Effector memory CD8-positive, alpha-beta T cell (primary cell): ENCODE measurements at regions not wholly inside any gene's neighbourhood (a gene's known extent, or its start where the extent isn't known, plus 50 kb on each side); places are given as distances from the start of the nearest gene placed in this dataset.
"Not testable (repeated sequence)": the region's sequence is repeated elsewhere in the genome, so short reads cannot be mapped to it uniquely, and the experiment has no call there.

Source experiments
- ATAC-seq: fragments of 150-1000 bp; cut with Tn5 transposase; replicated peaks from 2 replicates; pipeline ENCODE4 v1.10.0; 2021; ENCODE audit warnings: mild to moderate bottlenecking, moderate library complexity
- DNase-seq, 3 experiments: peaks; one replicate each; pipeline ENCODE4 v3.0.0; 2021
- H3K27ac Mint-ChIP-seq, 2 donors: one replicate each; pipeline ENCODE4 v1.8.0; 2022; ENCODE audit warnings: mild to moderate bottlenecking in 2 of 2, mixed read lengths in 2 of 2, moderate library complexity in 2 of 2
- H3K27me3 Mint-ChIP-seq, 2 donors: one replicate each; pipeline ENCODE4 v1.8.0; 2022; ENCODE audit warnings: mixed read lengths in 2 of 2
- H3K36me3 Mint-ChIP-seq: one replicate; pipeline ENCODE4 v1.8.0; 2022; ENCODE audit warnings: mild to moderate bottlenecking, moderate library complexity, mixed read lengths; ENCODE audit not compliant: insufficient read depth
- H3K4me1 Mint-ChIP-seq, 2 donors: one replicate each; pipeline ENCODE4 v1.8.0; 2022; ENCODE audit warnings: low read depth in 2 of 2, mixed read lengths in 2 of 2
- H3K4me3 Mint-ChIP-seq, 2 donors: one replicate each; pipeline ENCODE4 v1.8.0; 2022; ENCODE audit warnings: mild to moderate bottlenecking in 2 of 2, mixed read lengths in 2 of 2, moderate library complexity in 2 of 2
- H3K9me3 Mint-ChIP-seq, 2 donors: one replicate each; pipeline ENCODE4 v1.8.0; 2022; ENCODE audit warnings: mixed read lengths in 2 of 2

DNA sequence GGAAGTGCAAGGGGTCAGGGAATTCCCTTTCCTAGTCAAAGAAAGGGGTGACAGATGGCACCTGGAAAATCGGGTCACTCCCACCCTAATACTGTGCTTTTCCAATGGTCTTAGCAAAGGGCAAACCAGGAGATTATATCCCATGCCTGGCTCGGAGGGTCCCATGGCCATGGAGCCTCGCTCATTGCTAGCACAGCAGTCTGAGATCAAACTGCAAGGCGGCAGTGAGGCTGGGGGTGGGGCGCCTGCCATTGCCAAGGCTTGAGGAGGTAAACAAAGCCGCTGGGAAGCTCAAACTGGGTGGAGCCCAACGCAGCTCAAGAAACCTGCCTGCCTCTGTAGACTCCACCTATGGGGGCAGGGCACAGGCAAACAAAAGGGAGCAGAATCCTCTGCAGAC, 714.4 kb upstream of the MGAT4C start:
- H3K27ac Mint-ChIP-seq, H3K36me3 Mint-ChIP-seq, H3K27me3 Mint-ChIP-seq, H3K9me3 Mint-ChIP-seq, H3K4me1 Mint-ChIP-seq, DNase-seq, ATAC-seq, H3K4me3 Mint-ChIP-seq: not testable (repeated sequence)

DNA sequence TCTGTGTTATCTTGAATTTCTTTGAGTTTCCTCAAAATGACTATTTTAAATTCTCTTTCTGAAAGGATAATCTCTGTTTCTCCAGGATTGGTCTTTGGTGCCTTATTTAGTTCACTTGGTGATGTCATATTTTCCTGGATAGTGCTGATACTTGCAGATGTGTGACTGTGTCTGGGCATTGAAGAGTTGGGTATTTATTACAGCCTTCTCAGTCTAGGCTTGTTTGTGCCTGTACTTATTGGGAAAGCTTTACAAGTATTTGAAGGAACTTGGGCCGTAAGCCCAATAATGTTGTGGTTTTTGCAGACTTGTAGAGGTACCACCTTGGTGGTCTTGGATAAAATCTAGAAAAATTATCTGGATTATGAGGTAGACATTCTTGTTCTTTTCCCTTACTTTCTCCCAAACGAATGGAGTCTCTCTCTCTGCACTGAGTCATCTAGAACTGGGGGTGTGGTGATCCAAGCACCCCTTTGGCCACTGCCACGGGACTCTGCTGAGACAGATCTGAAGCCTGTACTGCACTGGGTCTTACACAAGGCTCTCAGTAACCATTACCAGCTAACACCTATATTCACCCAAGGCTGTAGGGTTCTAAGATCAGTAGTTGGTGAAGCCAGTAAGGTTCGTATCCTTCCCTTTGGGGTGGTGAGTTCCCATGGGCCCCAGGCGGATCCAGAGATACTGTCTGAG, 703.7 kb upstream of the MGAT4C start:
- no peak overlapping the region for H3K4me3 Mint-ChIP-seq
- H3K9me3 Mint-ChIP-seq: peaks cover 9 to 21% of the 10 kb centered on the region in 2 donors
- no peaks in the 10 kb centered on the region for H3K36me3 Mint-ChIP-seq
- no peak overlapping the region for H3K27ac Mint-ChIP-seq
- no peak for ATAC-seq
- no peak for DNase-seq
- H3K27me3 Mint-ChIP-seq: no peaks in the 10 kb centered on the region
- H3K4me1 Mint-ChIP-seq: no peaks in the 10 kb centered on the region

DNA sequence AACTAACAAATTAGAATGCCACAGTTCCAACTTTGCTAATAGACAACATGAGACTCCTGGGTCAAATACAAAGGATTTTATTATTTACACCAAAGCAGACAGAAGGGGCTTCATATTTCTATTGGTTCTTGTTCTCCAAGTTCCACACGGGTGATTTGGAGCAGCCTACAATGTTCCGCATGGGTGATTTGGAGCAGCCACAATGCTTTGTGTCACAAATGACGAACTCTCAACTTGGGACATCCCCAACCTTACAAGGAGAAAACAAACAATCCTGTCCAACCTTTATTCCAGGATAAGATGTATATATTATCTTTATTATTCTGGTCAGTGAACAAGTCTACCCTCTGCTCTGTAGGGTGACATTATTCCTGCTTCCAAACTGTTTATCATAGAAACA, 694.3 kb upstream of the MGAT4C start:
- no peak overlapping the region for H3K27ac Mint-ChIP-seq
- no peak for ATAC-seq
- no peaks in the 10 kb centered on the region for H3K9me3 Mint-ChIP-seq
- H3K4me3 Mint-ChIP-seq: no peak overlapping the region
- H3K36me3 Mint-ChIP-seq: no peaks in the 10 kb centered on the region
- H3K4me1 Mint-ChIP-seq: no peaks in the 10 kb centered on the region
- no peak for DNase-seq
- no peaks in the 10 kb centered on the region for H3K27me3 Mint-ChIP-seq

DNA sequence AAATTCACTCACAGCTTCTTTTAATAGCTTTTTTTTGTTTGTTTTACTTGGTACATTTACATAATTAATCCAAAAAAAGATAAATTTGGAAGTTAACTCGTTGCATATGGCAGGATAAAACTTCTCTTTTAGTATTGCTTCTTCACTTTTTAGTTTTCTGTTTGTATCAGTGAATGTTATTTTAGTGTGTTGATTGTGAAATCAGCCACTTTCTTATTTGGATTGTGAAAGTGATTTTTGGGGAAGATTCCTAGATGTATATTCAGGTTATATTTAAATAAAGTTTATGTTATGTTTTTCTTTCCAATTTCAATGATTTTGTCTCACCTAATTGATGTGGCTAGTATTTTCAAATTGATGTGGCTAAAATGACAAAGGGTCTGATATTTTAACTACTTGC, 693.9 kb upstream of the MGAT4C start:
- Mint-ChIP-seq H3K4me1 (no peaks in the 10 kb centered on the region), H3K36me3 (no peaks in the 10 kb centered on the region), H3K27me3 (no peaks in the 10 kb centered on the region), H3K27ac (no peak overlapping the region), H3K9me3 (no peaks in the 10 kb centered on the region), H3K4me3 (no peak overlapping the region)
- DNase-seq: no peak
- no peak for ATAC-seq

DNA sequence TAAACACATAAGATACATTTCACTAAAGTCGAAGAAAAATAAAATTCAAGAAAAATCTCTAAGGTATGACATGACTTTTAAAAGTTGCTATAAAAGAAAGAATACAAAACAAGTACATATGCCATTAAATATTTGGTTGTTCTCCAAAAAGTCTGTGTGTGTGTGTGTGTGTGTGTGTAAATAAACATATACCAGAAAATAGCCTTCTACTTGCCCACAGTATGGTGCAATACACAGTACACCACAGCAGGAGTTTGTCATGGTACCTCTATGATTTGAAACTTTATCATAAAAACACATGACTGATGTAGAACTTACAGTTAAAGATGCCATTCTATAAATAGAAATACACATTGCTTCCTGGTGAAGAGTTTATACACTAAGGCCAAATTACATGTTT, 692.7 kb upstream of the MGAT4C start:
- Mint-ChIP-seq H3K27me3 (no peaks in the 10 kb centered on the region), H3K27ac (no peak overlapping the region), H3K4me1 (no peaks in the 10 kb centered on the region), H3K9me3 (peaks cover 4 to 10% of the 10 kb centered on the region in 2 donors), H3K4me3 (no peak overlapping the region), H3K36me3 (no peaks in the 10 kb centered on the region)
- ATAC-seq (no peak), DNase-seq (no peak)

DNA sequence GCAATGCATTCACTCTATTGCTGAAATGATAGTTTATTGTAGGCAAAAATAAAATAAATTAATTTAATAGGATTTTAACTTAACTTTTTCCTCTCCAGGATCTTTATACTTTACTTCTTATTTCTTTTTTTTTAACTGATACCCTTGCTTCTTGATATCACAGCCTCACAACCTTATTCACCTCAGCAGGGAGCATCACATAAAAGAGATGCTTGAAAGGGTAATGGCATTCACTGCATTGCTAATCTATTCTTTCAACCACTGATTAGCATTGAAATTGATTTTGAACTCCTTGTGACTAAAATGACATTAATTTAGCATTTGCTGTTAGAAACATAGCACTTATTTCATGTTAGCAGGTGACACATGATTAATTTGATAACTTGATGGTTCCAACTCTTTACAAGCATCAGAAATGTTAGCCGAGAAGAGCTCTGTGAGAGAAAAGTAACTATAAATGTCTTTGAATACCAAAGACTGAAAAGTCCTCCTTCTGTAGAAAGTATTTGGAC, 689.5 kb upstream of the MGAT4C start:
- ATAC-seq: no peak
- H3K9me3 Mint-ChIP-seq: peaks cover 14 to 34% of the 10 kb centered on the region in 2 donors
- no peak overlapping the region for H3K4me3 Mint-ChIP-seq
- H3K27me3 Mint-ChIP-seq: no peaks in the 10 kb centered on the region
- no peaks in the 10 kb centered on the region for H3K4me1 Mint-ChIP-seq
- no peak overlapping the region for H3K27ac Mint-ChIP-seq
- no peaks in the 10 kb centered on the region for H3K36me3 Mint-ChIP-seq
- DNase-seq: no peak

DNA sequence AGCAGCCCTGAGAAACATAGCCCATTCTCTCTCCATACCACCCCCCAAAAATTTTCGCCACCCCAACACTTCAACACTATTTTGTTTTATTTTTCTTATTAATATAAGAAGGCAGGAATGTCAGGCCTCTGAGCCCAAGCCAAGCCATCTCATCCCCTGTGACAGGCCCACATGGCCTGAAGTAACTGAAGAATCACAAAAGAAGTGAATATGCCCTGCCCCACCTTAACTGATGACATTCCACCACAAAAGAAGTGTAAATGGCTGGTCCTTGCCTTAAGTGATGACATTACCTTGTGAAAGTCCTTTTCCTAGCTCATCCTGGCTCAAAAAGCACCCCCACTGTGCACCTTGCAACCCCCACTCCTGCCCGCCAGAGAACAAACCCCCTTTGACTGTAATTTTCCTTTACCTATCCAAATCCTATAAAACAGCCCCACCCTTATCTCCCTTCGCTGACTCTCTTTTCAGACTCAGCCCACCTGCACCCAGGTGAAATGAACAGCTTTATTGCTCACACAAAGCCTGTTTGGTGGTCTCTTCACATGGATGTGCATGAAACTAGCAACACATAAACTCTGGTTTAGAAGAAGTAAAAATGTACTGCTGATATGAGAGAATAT, 688.1 kb upstream of the MGAT4C start:
- not testable (repeated sequence) for H3K27me3 Mint-ChIP-seq, H3K36me3 Mint-ChIP-seq, ATAC-seq, DNase-seq, H3K27ac Mint-ChIP-seq, H3K4me1 Mint-ChIP-seq, H3K4me3 Mint-ChIP-seq
- peaks cover 16 to 47% of the 10 kb centered on the region in 2 donors for H3K9me3 Mint-ChIP-seq

DNA sequence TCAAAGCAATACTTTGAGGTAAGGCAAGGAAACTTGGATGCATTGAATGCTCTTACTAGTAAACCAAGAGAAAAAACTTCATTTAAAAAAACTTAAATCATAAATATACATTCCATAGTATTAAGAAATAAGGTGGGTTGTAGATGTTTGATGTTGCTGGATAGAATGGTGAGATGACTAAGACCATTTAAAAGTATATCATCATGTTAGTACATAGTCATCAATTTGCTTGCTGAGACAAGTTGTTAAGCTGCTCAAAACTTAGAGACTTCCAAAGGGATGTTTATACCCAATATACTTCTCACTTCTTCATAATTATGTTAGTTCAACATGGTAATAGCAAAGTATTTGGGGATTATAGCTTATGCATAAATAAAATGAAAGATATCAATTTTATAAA, 675.5 kb upstream of the MGAT4C start:
- Mint-ChIP-seq H3K9me3 (peaks cover 0 to 2% of the 10 kb centered on the region in 2 donors), H3K27me3 (no peaks in the 10 kb centered on the region), H3K4me1 (no peaks in the 10 kb centered on the region), H3K4me3 (no peak overlapping the region), H3K36me3 (no peaks in the 10 kb centered on the region), H3K27ac (no peak overlapping the region)
- no peak for ATAC-seq
- DNase-seq: no peak

DNA sequence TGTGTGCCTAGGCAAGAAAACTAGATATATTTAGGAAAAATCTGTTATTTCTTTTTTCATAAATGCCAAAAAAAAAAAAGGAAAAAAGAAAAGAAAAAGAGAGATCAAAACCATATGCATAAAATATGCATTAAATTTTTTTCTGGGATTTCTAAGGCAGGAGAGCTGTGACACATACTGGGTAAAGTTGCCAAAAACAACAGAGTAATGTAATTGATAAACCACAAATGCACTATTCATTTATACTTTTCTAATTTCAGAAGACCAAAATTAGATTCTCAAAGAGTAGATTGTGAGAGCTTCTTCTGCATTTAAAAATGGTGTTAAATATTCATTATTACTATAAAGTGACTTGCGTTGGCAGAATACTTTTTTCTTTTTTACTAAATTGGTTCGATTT, 673.8 kb upstream of the MGAT4C start:
- H3K4me3 Mint-ChIP-seq: no peak overlapping the region
- H3K9me3 Mint-ChIP-seq: peaks cover 0 to 6% of the 10 kb centered on the region in 2 donors
- no peaks in the 10 kb centered on the region for H3K4me1 Mint-ChIP-seq
- H3K36me3 Mint-ChIP-seq: no peaks in the 10 kb centered on the region
- ATAC-seq: no peak
- no peak overlapping the region for H3K27ac Mint-ChIP-seq
- DNase-seq: no peak
- H3K27me3 Mint-ChIP-seq: no peaks in the 10 kb centered on the region

DNA sequence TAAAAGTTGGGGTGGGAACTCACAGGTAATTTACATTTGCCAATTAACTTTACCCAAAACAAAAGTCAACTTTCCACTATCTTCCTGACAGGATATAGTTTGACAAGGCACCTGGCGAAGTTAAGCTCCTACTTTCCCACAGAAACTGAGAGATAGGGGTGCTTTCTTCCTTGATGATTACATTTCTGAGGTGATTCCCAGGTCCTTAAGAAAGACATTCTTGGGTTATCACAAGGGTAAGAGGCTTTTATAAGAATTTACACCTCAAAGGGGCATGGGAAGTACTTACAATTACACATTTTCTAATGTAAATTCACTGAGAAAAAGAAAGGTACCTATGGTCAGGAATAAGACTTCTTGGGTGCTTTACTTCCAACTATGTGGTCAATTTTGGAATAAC, 660.9 kb upstream of the MGAT4C start:
- no peaks in the 10 kb centered on the region for H3K27me3 Mint-ChIP-seq
- H3K27ac Mint-ChIP-seq: no peak overlapping the region
- no peaks in the 10 kb centered on the region for H3K4me1 Mint-ChIP-seq
- H3K9me3 Mint-ChIP-seq: peaks cover 4 to 14% of the 10 kb centered on the region in 2 donors
- no peaks in the 10 kb centered on the region for H3K36me3 Mint-ChIP-seq
- DNase-seq: no peak
- H3K4me3 Mint-ChIP-seq: no peak overlapping the region
- ATAC-seq: no peak

DNA sequence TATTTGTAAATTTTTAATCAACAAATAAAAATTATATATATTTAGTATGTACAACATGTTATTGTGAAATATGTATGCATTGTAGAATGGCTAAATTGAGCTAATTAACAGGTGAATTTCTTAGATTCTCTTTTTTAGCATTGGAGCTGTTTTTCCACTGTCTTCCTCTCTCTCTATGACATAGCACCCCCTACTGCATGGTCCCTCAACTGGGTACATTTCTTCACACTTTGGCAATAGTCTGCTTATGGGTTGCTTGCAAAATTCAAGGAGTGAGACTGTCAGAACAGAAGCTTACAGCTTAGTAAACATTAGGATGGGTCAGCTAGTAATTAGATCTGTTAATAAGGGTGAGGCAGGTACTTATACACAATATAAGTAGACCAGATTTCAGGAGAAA, 658.5 kb upstream of the MGAT4C start:
- no peak overlapping the region for H3K27ac Mint-ChIP-seq
- no peaks in the 10 kb centered on the region for H3K36me3 Mint-ChIP-seq
- no peak for DNase-seq
- peaks cover 4 to 16% of the 10 kb centered on the region in 2 donors for H3K9me3 Mint-ChIP-seq
- H3K27me3 Mint-ChIP-seq: no peaks in the 10 kb centered on the region
- H3K4me3 Mint-ChIP-seq: no peak overlapping the region
- no peaks in the 10 kb centered on the region for H3K4me1 Mint-ChIP-seq
- ATAC-seq: no peak

DNA sequence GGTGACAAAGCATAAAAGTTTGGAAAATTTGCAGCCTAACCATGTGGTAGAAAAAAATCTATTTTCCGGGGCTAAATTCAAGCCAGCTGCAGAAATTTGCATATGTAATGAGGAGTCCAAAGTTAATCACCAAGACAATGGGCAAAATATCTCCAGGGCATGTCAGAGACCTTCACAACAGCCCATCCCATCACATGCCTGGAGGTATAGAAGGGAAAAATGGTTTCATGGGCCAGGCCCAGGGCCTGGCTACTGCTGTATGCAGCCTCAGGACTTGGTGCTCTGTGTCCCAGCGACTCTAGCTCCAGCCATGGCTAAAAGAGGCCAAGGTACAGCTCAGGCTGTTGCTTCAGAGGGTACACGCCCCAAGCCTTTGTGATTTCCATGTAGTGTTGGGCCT, 655.8 kb upstream of the MGAT4C start:
- Mint-ChIP-seq H3K4me3 (no peak overlapping the region), H3K9me3 (peaks cover 2 to 7% of the 10 kb centered on the region in 2 donors), H3K27ac (no peak overlapping the region), H3K27me3 (no peaks in the 10 kb centered on the region), H3K36me3 (no peaks in the 10 kb centered on the region), H3K4me1 (no peaks in the 10 kb centered on the region)
- DNase-seq (no peak), ATAC-seq (no peak)

DNA sequence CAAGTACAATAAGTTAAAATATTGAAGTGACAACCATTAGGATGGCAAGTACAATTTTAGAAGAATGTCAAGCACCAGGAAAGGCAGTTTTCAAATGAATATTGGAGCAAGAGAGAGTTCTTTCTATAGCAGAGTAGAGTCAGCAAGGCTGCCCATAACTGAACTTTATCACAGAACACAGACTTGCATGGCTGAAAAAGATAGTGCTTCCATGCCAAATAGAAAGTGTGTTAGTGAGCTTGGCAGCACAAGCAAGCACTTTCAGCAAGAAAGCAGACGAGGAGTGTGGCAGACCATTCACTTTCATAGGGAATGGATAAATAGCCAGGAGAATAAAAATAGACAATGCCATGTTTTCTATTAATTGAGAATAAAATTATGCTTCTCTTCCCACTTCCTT, 647.0 kb upstream of the MGAT4C start:
- Mint-ChIP-seq H3K27ac (no peak overlapping the region), H3K4me3 (no peak overlapping the region), H3K36me3 (no peaks in the 10 kb centered on the region), H3K9me3 (peaks cover 1 to 6% of the 10 kb centered on the region in 2 donors), H3K4me1 (no peaks in the 10 kb centered on the region), H3K27me3 (no peaks in the 10 kb centered on the region)
- ATAC-seq (no peak), DNase-seq (no peak)

DNA sequence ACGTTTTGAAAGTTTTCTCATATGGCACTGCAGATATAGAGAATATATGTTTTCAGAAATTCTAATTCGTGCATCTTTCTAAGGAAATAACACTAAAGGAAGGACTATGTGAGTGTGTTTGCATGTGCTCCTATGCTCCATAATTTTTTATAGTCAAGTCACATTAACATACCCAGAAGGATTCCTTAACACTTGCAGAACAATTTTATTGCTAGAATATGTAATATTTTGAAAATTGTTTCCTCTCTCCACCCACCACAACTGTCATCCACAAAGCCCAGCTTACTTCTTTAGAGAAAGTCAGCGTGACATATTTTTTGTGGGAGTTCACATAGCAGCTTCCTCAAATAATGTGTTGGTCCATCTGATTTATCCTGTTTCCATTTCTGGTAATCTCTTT, 604.6 kb upstream of the MGAT4C start:
- ATAC-seq (no peak), DNase-seq (no peak)
- H3K27ac Mint-ChIP-seq: no peak overlapping the region
- no peak overlapping the region for H3K4me3 Mint-ChIP-seq
- H3K36me3 Mint-ChIP-seq: no peaks in the 10 kb centered on the region
- no peaks in the 10 kb centered on the region for H3K4me1 Mint-ChIP-seq
- H3K9me3 Mint-ChIP-seq: peaks cover 0 to 1% of the 10 kb centered on the region in 2 donors
- H3K27me3 Mint-ChIP-seq: no peaks in the 10 kb centered on the region
